Fibroblast of skin of left quadriceps (primary cell): ENCODE measurements at regions not wholly inside any gene's neighbourhood (a gene's known extent, or its start where the extent isn't known, plus 50 kb on each side); places are given as distances from the start of the nearest gene placed in this dataset.

Experiments
- DNase-seq, 2 experiments: peaks; one replicate each; pipeline ENCODE4 v3.0.0-alpha.2; 2013; ENCODE audit warnings: low read depth in 2 of 2

GRCh38 chr1:209218981-209219380, 364.5 kb upstream of the CAMK1G start:
- no peak for DNase-seq

DNA sequence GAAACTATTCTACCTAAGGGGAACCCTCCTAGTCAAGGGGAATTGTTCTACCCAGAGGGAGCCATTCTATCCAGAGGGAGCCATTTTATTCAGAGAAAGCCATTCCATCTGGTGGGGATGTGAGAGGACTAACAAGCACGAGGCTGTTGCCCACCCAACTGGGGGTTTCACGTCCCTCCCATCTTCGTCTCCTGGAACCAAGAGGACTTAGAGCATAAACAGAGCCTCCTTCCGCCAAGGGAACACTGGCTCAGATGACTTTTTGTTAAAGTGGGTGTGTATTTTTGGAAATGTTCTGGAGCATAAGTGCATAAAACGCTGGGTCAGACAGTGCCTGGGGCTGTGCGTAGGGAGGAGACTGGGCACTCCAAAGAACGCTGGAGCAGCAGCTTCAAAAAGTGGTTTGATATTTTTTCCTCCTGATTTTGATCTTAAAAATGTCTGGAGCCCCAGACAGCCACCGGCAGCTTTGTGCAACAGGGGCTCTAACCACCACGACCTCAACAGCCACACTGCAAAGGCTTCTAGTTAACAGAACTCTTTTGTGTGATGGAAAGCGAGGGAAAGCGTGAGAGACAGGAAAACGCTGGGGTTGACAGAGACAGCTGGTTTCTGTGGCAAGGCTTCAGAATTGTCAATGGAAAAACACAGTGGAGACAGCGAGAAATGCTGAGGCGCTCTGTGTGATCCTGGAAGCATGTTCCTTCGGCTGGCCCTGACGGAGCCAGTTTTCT, 363.6 kb upstream of the CAMK1G start:
- no peak for DNase-seq

- DNase-seq = no peak
These were observed 360.7 kb upstream of the CAMK1G start for GRCh38 chr1:209222826-209223225.

DNA sequence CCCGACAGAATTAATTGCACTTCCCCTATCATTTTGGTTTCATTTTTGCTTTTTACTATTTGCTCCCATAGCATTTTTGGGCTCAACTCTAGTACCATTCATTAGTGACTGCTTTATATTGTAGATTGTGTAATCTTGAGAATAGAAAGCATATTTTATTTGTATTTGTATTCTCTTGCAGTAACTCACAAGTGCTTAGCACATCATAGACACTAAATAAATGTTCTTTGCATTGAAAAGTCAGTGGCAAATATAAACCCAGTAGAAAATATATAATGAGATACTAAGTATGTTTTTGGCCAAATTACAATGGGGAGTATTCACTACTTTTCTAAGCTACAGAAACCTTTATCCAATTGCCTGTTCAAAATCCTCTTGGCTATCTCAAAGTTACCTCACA, 359.7 kb upstream of the CAMK1G start:
- no peak for DNase-seq

DNA sequence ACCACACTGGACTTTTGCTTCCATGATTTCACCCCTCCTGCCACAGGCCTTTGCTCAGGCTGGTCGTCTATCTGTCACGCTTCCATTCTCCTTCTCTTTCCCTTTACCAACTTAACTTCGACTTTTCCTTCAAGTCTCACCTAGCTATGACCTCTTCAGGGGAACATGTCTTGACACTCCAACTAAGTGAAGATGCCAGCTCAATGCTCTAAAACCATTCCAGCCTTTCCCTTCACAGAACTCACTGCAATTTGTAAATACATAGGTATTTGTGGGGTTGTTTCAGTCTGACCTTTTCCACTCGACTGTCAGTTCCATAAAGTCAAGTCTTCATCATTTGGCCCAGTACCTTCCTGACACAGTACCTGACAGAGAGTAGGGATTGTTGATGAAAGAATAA, 358.6 kb upstream of the CAMK1G start:
- DNase-seq = no peak

GRCh38 chr1:209227171-209227570, 356.3 kb upstream of the CAMK1G start:
- DNase-seq = no peak

GRCh38 chr1:209227941-209228340, 355.6 kb upstream of the CAMK1G start:
- no peak for DNase-seq

GRCh38 chr1:209229494-209230061, 353.9 kb upstream of the CAMK1G start:
- no peak for DNase-seq

DNA sequence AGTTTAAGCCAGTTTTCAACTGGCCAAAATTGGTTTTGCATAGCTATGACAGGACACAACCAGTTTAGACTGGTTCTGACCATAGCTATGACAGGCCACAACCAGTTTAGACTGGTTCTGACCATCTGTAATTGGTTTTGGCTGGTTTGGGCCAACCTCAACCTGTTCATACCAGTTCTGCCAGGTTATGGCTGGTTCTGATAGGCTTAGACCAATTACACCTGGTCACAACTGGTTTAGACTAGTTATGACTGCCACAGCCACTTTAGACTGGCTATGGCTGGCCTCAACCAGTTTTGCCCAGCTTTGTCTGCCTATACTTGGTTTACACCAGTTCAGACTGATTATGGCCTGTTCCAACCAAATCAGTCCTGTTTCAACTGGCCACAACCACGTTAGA, 353.2 kb upstream of the CAMK1G start:
- no peak for DNase-seq

- no peak for DNase-seq
These were observed 351.9 kb upstream of the CAMK1G start for GRCh38 chr1:209231476-209232156.

- DNase-seq = no peak
These were observed 351.3 kb upstream of the CAMK1G start for GRCh38 chr1:209232197-209232596.

DNA sequence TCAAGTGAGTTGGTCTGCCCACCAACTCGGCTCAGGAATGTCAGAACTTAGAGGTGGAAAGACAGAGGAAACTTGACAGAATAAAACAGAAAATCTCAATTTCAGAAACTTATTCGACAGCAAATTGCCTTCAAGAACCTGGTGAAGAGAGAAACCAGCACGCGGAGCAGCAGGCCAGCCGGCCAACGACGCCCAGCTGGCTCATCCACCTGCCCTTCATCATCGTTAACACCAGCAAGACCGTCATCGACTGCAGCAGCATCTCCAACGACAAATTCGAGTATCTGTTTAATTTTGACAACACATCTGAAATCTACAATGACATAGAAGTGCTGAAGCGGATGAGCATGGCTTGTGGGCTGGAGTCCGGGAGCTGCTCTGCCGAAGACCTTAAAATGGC, 350.8 kb upstream of the CAMK1G start:
- no peak for DNase-seq

- DNase-seq = no peak
These were observed 348.3 kb upstream of the CAMK1G start for GRCh38 chr1:209235166-209235565.

DNA sequence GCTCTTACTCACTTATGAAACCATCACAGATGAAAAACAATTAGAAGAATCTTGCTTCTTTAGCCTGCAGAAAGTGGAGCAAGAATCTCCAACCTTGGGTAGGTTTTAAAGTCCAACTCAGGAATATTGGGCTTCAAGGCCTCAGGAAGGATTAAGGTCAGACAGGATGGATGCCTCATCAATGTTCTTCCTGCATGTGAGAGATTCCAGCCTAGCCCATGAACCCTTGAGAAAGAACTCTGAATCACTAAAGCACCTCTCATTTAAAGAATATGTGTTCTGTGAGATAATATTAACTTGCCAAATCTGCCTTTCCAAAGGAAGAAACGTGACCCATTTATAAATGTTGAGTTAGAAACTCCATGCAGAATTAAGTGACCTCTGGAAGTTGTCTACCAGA, 345.2 kb upstream of the CAMK1G start:
- no peak for DNase-seq

- DNase-seq = no peak
These were observed 343.2 kb upstream of the CAMK1G start for GRCh38 chr1:209240351-209240750.

GRCh38 chr1:209241487-209241886, 342.0 kb upstream of the CAMK1G start:
- DNase-seq = peak in 1 of 2 experiments; percentile 7

DNA sequence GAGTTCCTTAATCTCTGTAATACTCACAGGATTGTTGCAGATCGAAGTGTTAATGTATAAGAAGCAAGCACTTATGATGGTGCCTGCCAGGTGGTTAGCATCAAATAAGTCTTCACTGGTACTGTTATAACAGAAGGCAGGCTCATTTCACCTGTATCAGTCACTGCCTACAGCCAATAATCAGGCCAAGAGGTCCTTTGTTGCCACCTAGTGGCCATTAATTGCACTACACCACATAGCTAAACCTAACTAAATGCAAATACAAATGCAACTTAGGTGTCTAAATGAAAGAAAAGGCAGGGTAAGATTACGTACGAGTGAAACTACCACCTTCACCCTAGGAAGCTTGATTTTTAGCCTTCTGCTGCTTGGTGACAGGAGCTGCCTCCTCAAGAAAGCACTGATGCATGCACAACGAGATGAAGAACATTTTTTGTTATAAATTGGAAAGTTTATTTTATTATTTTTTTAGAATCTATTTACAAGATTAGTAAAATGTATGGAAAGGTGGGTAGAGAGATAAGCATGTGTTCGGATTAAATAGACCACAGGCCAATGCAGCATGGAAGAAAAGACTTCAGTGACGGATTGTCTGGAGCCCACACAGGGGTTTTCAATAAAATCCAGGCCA, 334.8 kb upstream of the CAMK1G start:
- DNase-seq = peak; percentile 39 to 41

- no peak for DNase-seq
These were observed 334.2 kb upstream of the CAMK1G start for GRCh38 chr1:209249280-209249670.

- DNase-seq = no peak
These were observed 333.6 kb upstream of the CAMK1G start for GRCh38 chr1:209249785-209250440.

DNA sequence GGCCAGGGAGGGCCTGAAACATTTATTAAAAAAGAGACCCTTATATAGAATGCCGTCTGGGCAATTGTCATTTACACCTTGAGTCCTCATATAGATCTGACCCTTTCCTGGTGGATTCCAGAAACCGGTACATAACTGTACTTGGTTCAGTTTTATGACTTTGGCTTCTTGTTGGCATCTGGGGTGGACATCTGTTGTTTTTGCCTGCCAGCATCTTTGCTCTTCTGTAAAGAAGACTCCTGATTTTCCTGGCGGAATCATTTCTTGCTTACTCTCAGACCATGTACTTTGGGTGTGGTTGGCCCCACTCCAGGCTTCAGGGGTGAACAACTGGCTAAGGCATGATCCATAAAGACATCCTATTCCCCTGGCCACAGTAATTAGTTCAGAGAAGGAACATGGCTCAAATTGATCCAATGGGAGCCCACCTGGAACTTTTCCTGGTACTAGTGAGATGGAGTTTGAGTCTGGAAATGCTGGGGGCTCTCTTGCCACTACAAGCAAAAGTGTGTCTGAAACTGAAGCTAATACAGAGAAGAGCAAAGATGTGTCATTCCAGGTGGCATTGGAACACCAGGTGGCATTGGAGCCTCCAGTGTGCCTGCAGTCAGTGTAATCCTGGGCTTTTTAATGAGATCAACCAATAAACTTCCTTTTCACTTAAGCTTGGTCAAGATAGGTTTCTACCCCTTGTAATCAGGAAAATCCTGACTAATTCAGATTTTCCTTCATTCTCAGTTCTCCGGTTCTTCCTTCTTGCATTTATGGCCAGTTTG, 332.5 kb upstream of the CAMK1G start:
- no peak for DNase-seq

DNA sequence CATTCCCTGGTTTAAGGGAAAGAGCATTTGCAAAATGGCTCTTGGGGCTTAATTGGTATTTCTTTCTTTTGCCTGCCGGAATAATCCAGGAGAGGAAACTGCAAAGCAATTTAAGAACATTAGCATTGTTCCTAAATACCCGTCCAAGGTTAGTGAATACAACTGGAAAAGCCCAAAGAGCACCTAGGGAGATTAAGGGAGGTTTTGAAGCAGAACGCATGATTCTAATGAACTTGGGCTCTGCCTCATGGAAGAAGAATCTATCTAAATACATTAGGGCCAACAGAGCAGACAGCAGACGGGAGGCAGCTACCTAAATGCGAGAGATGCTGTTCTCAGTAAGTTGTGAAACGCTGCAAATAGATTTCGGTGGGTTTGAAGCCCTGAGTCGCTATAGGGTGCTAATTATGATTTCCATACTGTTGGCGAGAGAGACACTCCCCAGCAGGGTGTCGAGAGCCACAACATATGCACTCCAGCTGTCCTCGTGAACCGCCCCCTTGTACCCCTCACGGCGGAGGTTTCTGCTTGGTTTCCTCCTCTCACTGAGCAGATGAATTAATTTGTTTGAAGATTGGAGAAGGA, 326.7 kb upstream of the CAMK1G start:
- no peak for DNase-seq
